Mesendoderm (in vitro differentiated cells): ENCODE measurements at regions not wholly inside any gene's neighbourhood (a gene's known extent, or its start where the extent isn't known, plus 50 kb on each side); places are given as distances from the start of the nearest gene placed in this dataset.

Experiments
- DNase-seq: peaks from one replicate; pipeline ENCODE4 v3.0.0; 2013
- H2AK5ac ChIP-seq: 2 replicates; pipeline ENCODE4 v1.6.1; 2013; ENCODE audit warnings: low read length, inconsistent platforms
- H2BK120ac ChIP-seq: 2 replicates; pipeline ENCODE4 v1.6.1; 2013; ENCODE audit warnings: low read depth, mild to moderate bottlenecking, low read length, moderate library complexity, mixed read lengths
- H2BK15ac ChIP-seq: replicated peaks from 2 replicates; pipeline ENCODE4 v1.6.1; 2013; ENCODE audit warnings: low read depth, mild to moderate bottlenecking, moderate library complexity
- H2BK5ac ChIP-seq: 2 replicates; pipeline ENCODE4 v1.6.1; 2013; ENCODE audit warnings: low read length, inconsistent platforms
- H3K18ac ChIP-seq: 2 replicates; pipeline ENCODE4 v1.6.1; 2013; ENCODE audit warnings: mild to moderate bottlenecking, low read length, mixed read lengths
- H3K23ac ChIP-seq: one replicate; pipeline ENCODE4 v1.6.1; 2013; ENCODE audit warnings: low read length
- H3K27ac ChIP-seq: 2 replicates; pipeline ENCODE4 v1.5.1; 2013; ENCODE audit warnings: low read depth, mild to moderate bottlenecking, inconsistent platforms, low read length, moderate library complexity
- H3K27me3 ChIP-seq: 2 replicates; pipeline ENCODE4 v1.6.1; 2013; ENCODE audit warnings: low read length, control low read depth, mild to moderate bottlenecking, inconsistent platforms; ENCODE audit not compliant: insufficient read depth, poor library complexity
- H3K36me3 ChIP-seq: 2 replicates; pipeline ENCODE4 v1.6.1; 2013; ENCODE audit warnings: low read length, inconsistent platforms; ENCODE audit not compliant: control insufficient read depth, insufficient read depth
- H3K4ac ChIP-seq: one replicate; pipeline ENCODE4 v1.6.1; 2013; ENCODE audit warnings: low read depth, mild to moderate bottlenecking, low read length, moderate library complexity
- H3K4me1 ChIP-seq: 2 replicates; pipeline ENCODE4 v1.6.1; 2013; ENCODE audit warnings: low read depth, low read length, inconsistent platforms; ENCODE audit not compliant: control insufficient read depth
- H3K4me2 ChIP-seq: 2 replicates; pipeline ENCODE4 v1.6.1; 2013; ENCODE audit warnings: low read length
- H3K4me3 ChIP-seq: 2 replicates; pipeline ENCODE4 v1.5.1; 2013; ENCODE audit warnings: mild to moderate bottlenecking, low read length
- H3K56ac ChIP-seq: one replicate; pipeline ENCODE4 v1.6.1; 2013; ENCODE audit warnings: low read length
- H3K79me1 ChIP-seq: 2 replicates; pipeline ENCODE4 v1.6.1; 2013; ENCODE audit warnings: low read length, inconsistent platforms
- H3K79me2 ChIP-seq: 2 replicates; pipeline ENCODE4 v1.6.1; 2013; ENCODE audit warnings: mild to moderate bottlenecking, low read length; ENCODE audit not compliant: control insufficient read depth, insufficient read depth
- H3K9ac ChIP-seq: 2 replicates; pipeline ENCODE4 v1.6.1; 2013; ENCODE audit warnings: low read length, inconsistent platforms
- H4K5ac ChIP-seq: one replicate; pipeline ENCODE4 v1.6.1; 2013; ENCODE audit warnings: low read length
- H4K8ac ChIP-seq: one replicate; pipeline ENCODE4 v1.6.1; 2013; ENCODE audit warnings: low read depth, mild to moderate bottlenecking, control low read depth, low read length, moderate library complexity
- WGBS: extraction: QIAGEN DNeasy Blood & Tissue Kit; methylation state at CpG from one replicate; pipeline ENCODE4 v1.1.7; 2013; ENCODE audit warnings: low lambda C conversion rate, missing lambda C conversion rate; ENCODE audit not compliant: insufficient coverage; ENCODE audit errors: extremely low coverage; 5-methylcytosine and 5-hydroxymethylcytosine counted together

- no peak overlapping the region for H2BK120ac ChIP-seq
- no peak overlapping the region for H3K18ac ChIP-seq
- H3K27ac ChIP-seq = no peak overlapping the region
- H2AK5ac ChIP-seq = no peak overlapping the region
- H4K5ac ChIP-seq = no peak overlapping the region
- no peaks in the 10 kb centered on the region for H3K79me1 ChIP-seq
- H4K8ac ChIP-seq = no peak overlapping the region
- no peak overlapping the region for H3K4me3 ChIP-seq
- no peak overlapping the region for H3K9ac ChIP-seq
- no peak overlapping the region for H3K4me2 ChIP-seq
- no peaks in the 10 kb centered on the region for H3K27me3 ChIP-seq
- H3K23ac ChIP-seq = no peak overlapping the region
- H2BK5ac ChIP-seq = no peak overlapping the region
- H3K4ac ChIP-seq = no peak overlapping the region
- DNase-seq = no peak
- no peak overlapping the region for H3K56ac ChIP-seq
- H3K4me1 ChIP-seq = peaks cover 2% of the 10 kb centered on the region
- H3K79me2 ChIP-seq = no peaks in the 10 kb centered on the region
- H3K36me3 ChIP-seq = no peaks in the 10 kb centered on the region
- no peak overlapping the region for H2BK15ac ChIP-seq
- WGBS = no CpG with 5 or more reads among the region's 11 CpGs
Observed at GRCh38 chr2:42855221-42855970, 63.0 kb upstream of the HAAO start.

GRCh38 chr2:42854207-42854818 lies 61.9 kb upstream of the HAAO start:
- H3K56ac ChIP-seq = peak overlapping the region; percentile 83
- no peak overlapping the region for H3K23ac ChIP-seq
- H4K8ac ChIP-seq = no peak overlapping the region
- no peaks in the 10 kb centered on the region for H3K36me3 ChIP-seq
- no peak overlapping the region for H3K4ac ChIP-seq
- H3K4me1 ChIP-seq = peaks cover 2% of the 10 kb centered on the region
- H2BK15ac ChIP-seq = no peak overlapping the region
- no peak overlapping the region for H3K27ac ChIP-seq
- no peak overlapping the region for H3K4me2 ChIP-seq
- H4K5ac ChIP-seq = no peak overlapping the region
- no CpG with 5 or more reads among the region's 16 CpGs for WGBS
- peak; percentile 35 for DNase-seq
- H3K4me3 ChIP-seq = no peak overlapping the region
- H2AK5ac ChIP-seq = no peak overlapping the region
- H2BK120ac ChIP-seq = no peak overlapping the region
- H3K79me2 ChIP-seq = no peaks in the 10 kb centered on the region
- no peak overlapping the region for H3K18ac ChIP-seq
- no peaks in the 10 kb centered on the region for H3K79me1 ChIP-seq
- no peaks in the 10 kb centered on the region for H3K27me3 ChIP-seq
- H3K9ac ChIP-seq = no peak overlapping the region
- no peak overlapping the region for H2BK5ac ChIP-seq

GRCh38 chr2:42853549-42854206 lies 61.3 kb upstream of the HAAO start:
- H3K56ac ChIP-seq = peak overlapping the region; percentile 56
- H2AK5ac ChIP-seq = no peak overlapping the region
- H3K23ac ChIP-seq = no peak overlapping the region
- no peak overlapping the region for H2BK120ac ChIP-seq
- H4K8ac ChIP-seq = no peak overlapping the region
- H3K36me3 ChIP-seq = no peaks in the 10 kb centered on the region
- no peak overlapping the region for H3K4me3 ChIP-seq
- no peak overlapping the region for H3K4ac ChIP-seq
- peaks cover 2% of the 10 kb centered on the region for H3K4me1 ChIP-seq
- DNase-seq = no peak
- no peak overlapping the region for H3K27ac ChIP-seq
- no peak overlapping the region for H3K4me2 ChIP-seq
- H2BK15ac ChIP-seq = no peak overlapping the region
- no peaks in the 10 kb centered on the region for H3K79me2 ChIP-seq
- no peak overlapping the region for H2BK5ac ChIP-seq
- H3K27me3 ChIP-seq = no peaks in the 10 kb centered on the region
- no peaks in the 10 kb centered on the region for H3K79me1 ChIP-seq
- no peak overlapping the region for H4K5ac ChIP-seq
- H3K18ac ChIP-seq = no peak overlapping the region
- WGBS = no CpG with 5 or more reads among the region's 12 CpGs
- no peak overlapping the region for H3K9ac ChIP-seq

GRCh38 chr2:42852798-42853197 lies 60.4 kb upstream of the HAAO start:
- Histone ChIP-seq H3K27ac (no peak overlapping the region), H2BK5ac (no peak overlapping the region), H3K23ac (no peak overlapping the region), H3K18ac (no peak overlapping the region), H2BK15ac (no peak overlapping the region), H3K4me2 (no peak overlapping the region), H3K79me2 (no peaks in the 10 kb centered on the region), H2AK5ac (no peak overlapping the region), H3K56ac (no peak overlapping the region), H3K27me3 (no peaks in the 10 kb centered on the region), H4K8ac (no peak overlapping the region), H3K79me1 (no peaks in the 10 kb centered on the region), H3K9ac (no peak overlapping the region), H4K5ac (no peak overlapping the region), H3K4ac (no peak overlapping the region), H2BK120ac (no peak overlapping the region), H3K36me3 (no peaks in the 10 kb centered on the region), H3K4me1 (peaks cover 2% of the 10 kb centered on the region), H3K4me3 (no peak overlapping the region)
- WGBS = no CpG with 5 or more reads among the region's 5 CpGs
- DNase-seq = no peak

GRCh38 chr2:42851740-42852250 lies 59.4 kb upstream of the HAAO start:
- Histone ChIP-seq H3K23ac (no peak overlapping the region), H3K27ac (no peak overlapping the region), H3K9ac (no peak overlapping the region), H3K18ac (no peak overlapping the region), H3K79me2 (no peaks in the 10 kb centered on the region), H3K4ac (no peak overlapping the region), H2BK120ac (no peak overlapping the region), H3K79me1 (no peaks in the 10 kb centered on the region), H3K36me3 (no peaks in the 10 kb centered on the region), H3K4me3 (no peak overlapping the region), H2AK5ac (no peak overlapping the region), H2BK5ac (no peak overlapping the region), H4K8ac (no peak overlapping the region), H4K5ac (no peak overlapping the region), H2BK15ac (no peak overlapping the region), H3K27me3 (no peaks in the 10 kb centered on the region), H3K4me1 (peaks cover 2% of the 10 kb centered on the region), H3K56ac (no peak overlapping the region), H3K4me2 (no peak overlapping the region)
- DNase-seq = no peak
- WGBS = no CpG with 5 or more reads among the region's 3 CpGs
